HG03097 (cell line): ENCODE measurements at regions not wholly inside any gene's neighbourhood (a gene's known extent, or its start where the extent isn't known, plus 50 kb on each side); places are given as distances from the start of the nearest gene placed in this dataset.

Experiments
- ATAC-seq: cut with Tn5 transposase; IDR thresholded peaks from one replicate; pipeline ENCODE4 v1.9.1; 2021; ENCODE audit not compliant: unreplicated experiment, low FRiP score

- no peak for ATAC-seq
Observed at GRCh38 chr11:31865606-31866300, 54.6 kb upstream of the PAX6 start.

GRCh38 chr11:31863170-31863832 lies 52.2 kb upstream of the PAX6 start:
- ATAC-seq: no peak

- ATAC-seq: no peak
Observed at GRCh38 chr11:31861011-31861410, 49.9 kb upstream of the PAX6 start.
